ENCODE measurements at regions not wholly inside any gene's neighbourhood (a gene's known extent, or its start where the extent isn't known, plus 50 kb on each side); places are given as distances from the start of the nearest gene placed in this dataset.

GRCh38 chr5:71874521-71874920 lies 155.4 kb downstream of the CARTPT start:
- H4K20me1 ChIP-seq (ENCODE audit: control insufficient read depth, extremely low read depth, insufficient read depth, low read length) = no peaks in the 10 kb centered on the region
- TF ChIP-seq, protein P1, sequence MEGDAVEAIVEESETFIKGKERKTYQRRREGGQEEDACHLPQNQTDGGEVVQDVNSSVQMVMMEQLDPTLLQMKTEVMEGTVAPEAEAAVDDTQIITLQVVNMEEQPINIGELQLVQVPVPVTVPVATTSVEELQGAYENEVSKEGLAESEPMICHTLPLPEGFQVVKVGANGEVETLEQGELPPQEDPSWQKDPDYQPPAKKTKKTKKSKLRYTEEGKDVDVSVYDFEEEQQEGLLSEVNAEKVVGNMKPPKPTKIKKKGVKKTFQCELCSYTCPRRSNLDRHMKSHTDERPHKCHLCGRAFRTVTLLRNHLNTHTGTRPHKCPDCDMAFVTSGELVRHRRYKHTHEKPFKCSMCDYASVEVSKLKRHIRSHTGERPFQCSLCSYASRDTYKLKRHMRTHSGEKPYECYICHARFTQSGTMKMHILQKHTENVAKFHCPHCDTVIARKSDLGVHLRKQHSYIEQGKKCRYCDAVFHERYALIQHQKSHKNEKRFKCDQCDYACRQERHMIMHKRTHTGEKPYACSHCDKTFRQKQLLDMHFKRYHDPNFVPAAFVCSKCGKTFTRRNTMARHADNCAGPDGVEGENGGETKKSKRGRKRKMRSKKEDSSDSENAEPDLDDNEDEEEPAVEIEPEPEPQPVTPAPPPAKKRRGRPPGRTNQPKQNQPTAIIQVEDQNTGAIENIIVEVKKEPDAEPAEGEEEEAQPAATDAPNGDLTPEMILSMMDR (optimal IDR thresholded peaks at IDR 0.05 in 1 of 3, IDR thresholded peaks at IDR 0.05 in 1 of 3, conservative IDR thresholded peaks at IDR 0.05 in 1 of 3; ENCODE audit: extremely low read depth in 1 of 3, insufficient read depth in 2 of 3, low read length in 3 of 3) = no peak
- TF ChIP-seq EZH2 (IDR thresholded peaks at IDR 0.05; ENCODE audit: low read length) = no peak
- no peak overlapping the region for H3K4me2 ChIP-seq (ENCODE audit: control insufficient read depth, extremely low read depth, insufficient read depth, low read depth, low read length)
- peaks cover 8% of the 10 kb centered on the region for H3K4me1 ChIP-seq (ENCODE audit: control insufficient read depth, extremely low read depth, insufficient read depth, low read length)
- FAIRE-seq (no peak), DNase-seq (ENCODE audit: low read depth, low spot score) (no peak)
- H3K27me3 ChIP-seq (ENCODE audit: control insufficient read depth, extremely low read depth, insufficient read depth, low read length) = no peaks in the 10 kb centered on the region
- dilution Hi-C loops (cut with MboI; ENCODE audit: extremely low pct_ligation_motif_present, low sequenced_read_pairs) = no loop called here
- H3K9me1 ChIP-seq (ENCODE audit: control insufficient read depth, extremely low read depth, insufficient read depth, low read length) = no peaks in the 10 kb centered on the region
- H3K4me3 ChIP-seq (ENCODE audit: control insufficient read depth in 2 of 3, extremely low read depth in 1 of 3, insufficient read depth in 2 of 3, low read depth in 1 of 3, low read length in 3 of 3) = no peak overlapping the region
- H3K79me2 ChIP-seq (ENCODE audit: control insufficient read depth, insufficient read depth, low read length) = no peaks in the 10 kb centered on the region
- no peak overlapping the region for H3K27ac ChIP-seq (ENCODE audit: control insufficient read depth, insufficient read depth, low read length)
- no peaks in the 10 kb centered on the region for H3K9me3 ChIP-seq (ENCODE audit: control insufficient read depth, low read depth, low read length)
- H3K9ac ChIP-seq (ENCODE audit: control insufficient read depth, extremely low read depth, insufficient read depth, low read length) = no peak overlapping the region
- H2AFZ ChIP-seq (ENCODE audit: control insufficient read depth, low read length) = no peak overlapping the region
- H3K36me3 ChIP-seq (ENCODE audit: control insufficient read depth in 2 of 2, extremely low read depth in 1 of 2, insufficient read depth in 2 of 2, low read length in 2 of 2) = no peaks in the 10 kb centered on the region

DNA sequence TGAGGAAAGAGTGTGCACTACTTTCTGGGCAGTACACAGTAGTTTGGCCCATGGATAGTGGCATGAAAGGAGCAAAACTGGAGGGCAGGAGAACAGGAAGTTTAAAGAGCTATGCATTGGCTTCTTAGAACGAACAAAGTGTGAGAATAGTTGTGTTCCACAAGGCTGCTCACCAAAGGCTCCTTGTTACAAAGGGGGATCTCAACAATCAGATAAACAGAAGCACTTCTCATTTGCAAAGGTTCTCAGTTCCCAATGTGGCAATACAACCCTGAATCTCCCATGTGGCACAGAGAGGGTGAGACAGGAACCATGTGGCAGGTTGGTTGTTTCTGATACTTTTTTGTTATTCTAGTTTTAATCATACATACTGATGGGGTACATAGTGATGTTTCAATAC lies 158.4 kb downstream of the CARTPT start:
- no peak for FAIRE-seq
- peaks cover 8% of the 10 kb centered on the region for H3K4me1 ChIP-seq (ENCODE audit: control insufficient read depth, extremely low read depth, insufficient read depth, low read length)
- dilution Hi-C loops (cut with MboI; ENCODE audit: extremely low pct_ligation_motif_present, low sequenced_read_pairs) = no loop called here

More for the DNA sequence above, 158.4 kb downstream of the CARTPT start:
- Histone ChIP-seq H3K9me1 (ENCODE audit: control insufficient read depth, extremely low read depth, insufficient read depth, low read length) (no peaks in the 10 kb centered on the region), H3K9me3 (ENCODE audit: control insufficient read depth, low read depth, low read length) (no peaks in the 10 kb centered on the region), H3K36me3 (ENCODE audit: control insufficient read depth in 2 of 2, extremely low read depth in 1 of 2, insufficient read depth in 2 of 2, low read length in 2 of 2) (no peaks in the 10 kb centered on the region), H3K4me3 (ENCODE audit: control insufficient read depth in 2 of 3, extremely low read depth in 1 of 3, insufficient read depth in 2 of 3, low read depth in 1 of 3, low read length in 3 of 3) (no peak overlapping the region), H3K27ac (ENCODE audit: control insufficient read depth, insufficient read depth, low read length) (no peak overlapping the region), H3K4me2 (ENCODE audit: control insufficient read depth, extremely low read depth, insufficient read depth, low read depth, low read length) (no peak overlapping the region), H4K20me1 (ENCODE audit: control insufficient read depth, extremely low read depth, insufficient read depth, low read length) (no peaks in the 10 kb centered on the region), H3K79me2 (ENCODE audit: control insufficient read depth, insufficient read depth, low read length) (no peaks in the 10 kb centered on the region), H3K27me3 (ENCODE audit: control insufficient read depth, extremely low read depth, insufficient read depth, low read length) (no peaks in the 10 kb centered on the region), H2AFZ (ENCODE audit: control insufficient read depth, low read length) (no peak overlapping the region), H3K9ac (ENCODE audit: control insufficient read depth, extremely low read depth, insufficient read depth, low read length) (no peak overlapping the region)
- TF ChIP-seq, protein P1 (optimal IDR thresholded peaks at IDR 0.05 in 1 of 3, IDR thresholded peaks at IDR 0.05 in 1 of 3, conservative IDR thresholded peaks at IDR 0.05 in 1 of 3; ENCODE audit: extremely low read depth in 1 of 3, insufficient read depth in 2 of 3, low read length in 3 of 3) = no peak
- DNase-seq (ENCODE audit: low read depth, low spot score) = no peak
